ENCODE measurements at regions not wholly inside any gene's neighbourhood (a gene's known extent, or its start where the extent isn't known, plus 50 kb on each side); places are given as distances from the start of the nearest gene placed in this dataset.

- Mint-ChIP-seq H3K9me3 (ENCODE audit: unreplicated experiment) (peaks cover 21% of the 10 kb centered on the region), H3K27me3 (ENCODE audit: unreplicated experiment) (no peaks in the 10 kb centered on the region), H3K4me3 (ENCODE audit: unreplicated experiment) (no peak overlapping the region), H3K27ac (ENCODE audit: unreplicated experiment) (no peak overlapping the region), H3K36me3 (ENCODE audit: unreplicated experiment) (no peaks in the 10 kb centered on the region), H3K4me1 (ENCODE audit: unreplicated experiment) (no peaks in the 10 kb centered on the region)
- no peak for DNase-seq (ENCODE audit: extremely low spot score, unreplicated experiment)
- TF ChIP-seq CTCF (IDR thresholded peaks at IDR 0.05): no peak
Observed at GRCh38 chr6:165019681-165020080, 289.7 kb downstream of the C6orf118 start.

- Mint-ChIP-seq H3K4me1 (ENCODE audit: unreplicated experiment) (no peaks in the 10 kb centered on the region), H3K27ac (ENCODE audit: unreplicated experiment) (no peak overlapping the region), H3K36me3 (ENCODE audit: unreplicated experiment) (no peaks in the 10 kb centered on the region), H3K9me3 (ENCODE audit: unreplicated experiment) (peaks cover 29% of the 10 kb centered on the region), H3K27me3 (ENCODE audit: unreplicated experiment) (no peaks in the 10 kb centered on the region), H3K4me3 (ENCODE audit: unreplicated experiment) (no peak overlapping the region)
- TF ChIP-seq CTCF (IDR thresholded peaks at IDR 0.05): no peak
- no peak for DNase-seq (ENCODE audit: extremely low spot score, unreplicated experiment)
Observed at GRCh38 chr6:165015676-165016075, 293.7 kb downstream of the C6orf118 start.

GRCh38 chr6:165013701-165014100 lies 295.7 kb downstream of the C6orf118 start:
- DNase-seq (ENCODE audit: extremely low spot score, unreplicated experiment): no peak
- Mint-ChIP-seq H3K9me3 (ENCODE audit: unreplicated experiment) (peaks cover 34% of the 10 kb centered on the region), H3K36me3 (ENCODE audit: unreplicated experiment) (no peaks in the 10 kb centered on the region), H3K4me3 (ENCODE audit: unreplicated experiment) (no peak overlapping the region), H3K27me3 (ENCODE audit: unreplicated experiment) (no peaks in the 10 kb centered on the region), H3K4me1 (ENCODE audit: unreplicated experiment) (no peaks in the 10 kb centered on the region), H3K27ac (ENCODE audit: unreplicated experiment) (no peak overlapping the region)
- no peak for TF ChIP-seq CTCF (IDR thresholded peaks at IDR 0.05)

GRCh38 chr6:165012183-165012582 lies 297.2 kb downstream of the C6orf118 start:
- Mint-ChIP-seq H3K9me3 (ENCODE audit: unreplicated experiment) (peaks cover 41% of the 10 kb centered on the region), H3K36me3 (ENCODE audit: unreplicated experiment) (no peaks in the 10 kb centered on the region), H3K4me1 (ENCODE audit: unreplicated experiment) (no peaks in the 10 kb centered on the region), H3K27me3 (ENCODE audit: unreplicated experiment) (no peaks in the 10 kb centered on the region), H3K4me3 (ENCODE audit: unreplicated experiment) (no peak overlapping the region), H3K27ac (ENCODE audit: unreplicated experiment) (no peak overlapping the region)
- DNase-seq (ENCODE audit: extremely low spot score, unreplicated experiment): no peak
- no peak for TF ChIP-seq CTCF (IDR thresholded peaks at IDR 0.05)

GRCh38 chr6:165010556-165011535 lies 298.6 kb downstream of the C6orf118 start:
- DNase-seq (ENCODE audit: extremely low spot score, unreplicated experiment): no peak
- peaks cover 49% of the 10 kb centered on the region for H3K9me3 Mint-ChIP-seq (ENCODE audit: unreplicated experiment)
- TF ChIP-seq CTCF (IDR thresholded peaks at IDR 0.05): no peak
- no peak overlapping the region for H3K27ac Mint-ChIP-seq (ENCODE audit: unreplicated experiment)
- no peaks in the 10 kb centered on the region for H3K27me3 Mint-ChIP-seq (ENCODE audit: unreplicated experiment)
- no peaks in the 10 kb centered on the region for H3K4me1 Mint-ChIP-seq (ENCODE audit: unreplicated experiment)
- no peaks in the 10 kb centered on the region for H3K36me3 Mint-ChIP-seq (ENCODE audit: unreplicated experiment)
- H3K4me3 Mint-ChIP-seq (ENCODE audit: unreplicated experiment): no peak overlapping the region
